Prostate gland (tissue), 2 donors: ENCODE measurements at regions not wholly inside any gene's neighbourhood (a gene's known extent, or its start where the extent isn't known, plus 50 kb on each side); places are given as distances from the start of the nearest gene placed in this dataset.

Experiments
- DNase-seq: peaks from one replicate; pipeline ENCODE4 v3.0.0-alpha.2; 2019; ENCODE audit warnings: low spot score
- H3K27ac ChIP-seq, 2 donors: fragments of 200-600 bp; sonication (generic); 2 replicates each; pipeline ENCODE4 v1.5.1; 2017 to 2019
- H3K27me3 ChIP-seq: fragments of 200-600 bp; sonication (generic); replicated peaks from 2 replicates; pipeline ENCODE4 v1.5.1; 2019; ENCODE audit not compliant: insufficient read depth
- H3K36me3 ChIP-seq, 2 donors: fragments of 200-600 bp; sonication (generic); 1 replicate in 1 of 2; 2 replicates in 1 of 2; pipeline versions ENCODE4 v1.5.1 to v1.8.1; 2017 to 2019
- H3K4me1 ChIP-seq: fragments of 200-600 bp; sonication (generic); replicated peaks from 2 replicates; pipeline ENCODE4 v1.5.1; 2019
- H3K4me3 ChIP-seq, 2 donors: fragments of 200-600 bp; sonication (generic); 2 replicates each; pipeline ENCODE4 v1.5.1; 2017 to 2019
- H3K9me3 ChIP-seq: fragments of 200-600 bp; sonication (generic); 2 replicates; pipeline ENCODE4 v1.5.1; 2017
- CTCF ChIP-seq, 4 experiments: fragments of 200-600 bp in 2 of 4; fragments of 450-650 bp in 2 of 4; sonication (generic) in 2 of 4; IDR thresholded peaks; 1 replicate in 3 of 4; 2 replicates in 1 of 4; pipeline ENCODE4 v1.5.1; 2016 to 2019; ENCODE audit warnings: antibody characterized with exemption in 4 of 4, mild to moderate bottlenecking in 2 of 4, moderate library complexity in 2 of 4
- POLR2A ChIP-seq: fragments of 450-650 bp; IDR thresholded peaks from one replicate; pipeline ENCODE4 v1.6.1; 2016; ENCODE audit warnings: antibody characterized with exemption, mild to moderate bottlenecking
- POLR2AphosphoS5 ChIP-seq: sonication (generic); formaldehyde crosslinking; IDR thresholded peaks from one replicate; pipeline ENCODE4 v1.6.1; 2017; ENCODE audit warnings: antibody characterized with exemption
- WGBS: methylation state at CpG from one replicate; pipeline ENCODE4 v1.1.5; 2018; 5-methylcytosine and 5-hydroxymethylcytosine counted together
- intact Hi-C: fragments of 100-400 bp; cut with DNase I; formaldehyde crosslinking; loops from one replicate; pipeline ENCODE4 v1.14.2; 2022

- DNase-seq, result no peak
- peak overlapping the region; percentile 17 to 31 for H3K27ac ChIP-seq
- 77% methylated on average over 2 of the region's 2 CpGs for WGBS
These were observed 73.2 kb upstream of the BLID start for GRCh38 chr11:122189229-122189628.

GRCh38 chr11:122187373-122188165, 71.6 kb upstream of the BLID start:
- TF ChIP-seq POLR2AphosphoS5 (no peak), POLR2A (no peak), CTCF (IDR thresholded peaks at IDR 0.05) (no peak)
- no peak for DNase-seq
- H3K4me1 ChIP-seq, result no peaks in the 10 kb centered on the region
- 95% methylated on average over 9 of the region's 9 CpGs for WGBS
- H3K27me3 ChIP-seq, result no peaks in the 10 kb centered on the region
- no peak overlapping the region for H3K27ac ChIP-seq
- no peaks in the 10 kb centered on the region for H3K36me3 ChIP-seq
- H3K9me3 ChIP-seq, result no peaks in the 10 kb centered on the region
- intact Hi-C loops, result no loop called here
- no peak overlapping the region for H3K4me3 ChIP-seq

More at GRCh38 chr11:122189229-122189628, 73.2 kb upstream of the BLID start:
- no peaks in the 10 kb centered on the region for H3K36me3 ChIP-seq
- no peak overlapping the region for H3K4me3 ChIP-seq
- TF ChIP-seq POLR2A (no peak), POLR2AphosphoS5 (peak; percentile 33), CTCF (IDR thresholded peaks at IDR 0.05) (no peak)
- H3K9me3 ChIP-seq, result no peaks in the 10 kb centered on the region
- no peaks in the 10 kb centered on the region for H3K27me3 ChIP-seq
- H3K4me1 ChIP-seq, result no peaks in the 10 kb centered on the region
- intact Hi-C loops, result no loop called here

GRCh38 chr11:122186439-122187080, 70.5 kb upstream of the BLID start:
- Histone ChIP-seq H3K27me3 (no peaks in the 10 kb centered on the region), H3K36me3 (no peaks in the 10 kb centered on the region), H3K9me3 (no peaks in the 10 kb centered on the region), H3K4me1 (no peaks in the 10 kb centered on the region), H3K4me3 (no peak overlapping the region), H3K27ac (no peak overlapping the region)
- intact Hi-C loops, result no loop called here
- no peak for DNase-seq
- TF ChIP-seq POLR2AphosphoS5, result no peak
- TF ChIP-seq POLR2A, result no peak
- no peak for TF ChIP-seq CTCF (IDR thresholded peaks at IDR 0.05)
- 81% methylated on average over 3 of the region's 3 CpGs for WGBS

- Histone ChIP-seq H3K9me3 (no peaks in the 10 kb centered on the region), H3K27me3 (no peaks in the 10 kb centered on the region), H3K36me3 (no peaks in the 10 kb centered on the region), H3K4me3 (no peak overlapping the region), H3K4me1 (no peaks in the 10 kb centered on the region), H3K27ac (no peak overlapping the region)
- intact Hi-C loops, result no loop called here
- no peak for DNase-seq
- no peak for TF ChIP-seq POLR2AphosphoS5
- no peak for TF ChIP-seq CTCF (IDR thresholded peaks at IDR 0.05)
- TF ChIP-seq POLR2A, result no peak
These were observed 67.9 kb upstream of the BLID start for GRCh38 chr11:122183933-122184332.

- no peaks in the 10 kb centered on the region for H3K9me3 ChIP-seq
- no peaks in the 10 kb centered on the region for H3K27me3 ChIP-seq
- H3K4me1 ChIP-seq, result no peaks in the 10 kb centered on the region
- WGBS, result 91% methylated on average over 1 of the region's 1 CpG
- no peaks in the 10 kb centered on the region for H3K36me3 ChIP-seq
- H3K4me3 ChIP-seq, result no peak overlapping the region
- intact Hi-C loops, result no loop called here
- no peak overlapping the region for H3K27ac ChIP-seq
- TF ChIP-seq CTCF (IDR thresholded peaks at IDR 0.05), result no peak
- TF ChIP-seq POLR2AphosphoS5, result no peak
- no peak for TF ChIP-seq POLR2A
- no peak for DNase-seq
These were observed 65.9 kb upstream of the BLID start for GRCh38 chr11:122181893-122182292.
